SK-N-SH (cell line): ENCODE measurements at regions not wholly inside any gene's neighbourhood (a gene's known extent, or its start where the extent isn't known, plus 50 kb on each side); places are given as distances from the start of the nearest gene placed in this dataset.

ENCODE experiments used
- CTCF ChIA-PET: fragments of 300-600, 350-600 bp; formaldehyde crosslinking; extraction: SDS; loops from one replicate; lab custom pipeline; 2021; lab: Yijun Ruan, JAX
- POLR2A ChIA-PET: fragments of 350-600 bp; sonication (Branson Sonifier 250); formaldehyde crosslinking; extraction: SDS; loops from one replicate; lab custom pipeline; 2020; ENCODE audit warnings: antibody characterized with exemption, inconsistent platforms; lab: Yijun Ruan, JAX
- DNase-seq: peaks from one replicate; pipeline ENCODE4 v3.0.0; 2012
- H2AFZ ChIP-seq: fragments of 200-600 bp; sonication (generic); 2 replicates; pipeline ENCODE4 v1.8.1; 2016; ENCODE audit warnings: antibody characterized with exemption, mild to moderate bottlenecking, low read depth
- H3F3A ChIP-seq: fragments of 200-600 bp; sonication (generic); replicated peaks from 2 replicates; pipeline ENCODE3; 2016; ENCODE audit warnings: antibody characterized with exemption, mild to moderate bottlenecking; ENCODE audit not compliant: insufficient read depth
- H3K27ac ChIP-seq, 2 experiments: fragments of 200-500 bp in 1 of 2; fragments of 200-600 bp in 1 of 2; sonication (Bioruptor generic) in 1 of 2; sonication (generic), shearing (Covaris generic) in 1 of 2; 2 replicates each; pipeline versions ENCODE4 v1.5.1 to v1.6.1; 2014 to 2016; ENCODE audit warnings: low read depth in 2 of 2, inconsistent platforms in 1 of 2, low read length in 1 of 2, mild to moderate bottlenecking in 1 of 2, mixed read lengths in 1 of 2
- H3K27me3 ChIP-seq: fragments of 200-600 bp; sonication (generic), shearing (Covaris generic); 2 replicates; pipeline ENCODE4 v1.6.1; 2016; ENCODE audit warnings: mixed run types; ENCODE audit not compliant: insufficient read depth
- H3K36me3 ChIP-seq, 2 experiments: fragments of 200-500 bp in 1 of 2; fragments of 200-600 bp in 1 of 2; sonication (Bioruptor generic) in 1 of 2; sonication (generic) in 1 of 2; replicated peaks in 1 of 2; 2 replicates each; pipeline versions ENCODE3 to v1.5.1; 2014 to 2016; ENCODE audit warnings: low read length in 1 of 2, mild to moderate bottlenecking in 1 of 2; ENCODE audit not compliant: insufficient read depth in 2 of 2, control insufficient read depth in 1 of 2
- H3K4me1 ChIP-seq, 2 experiments: fragments of 200-500 bp in 1 of 2; fragments of 200-600 bp in 1 of 2; sonication (Bioruptor generic) in 1 of 2; sonication (generic), shearing (Covaris generic) in 1 of 2; 2 replicates each; pipeline versions ENCODE4 v1.5.1 to v1.6.1; 2014 to 2016; ENCODE audit warnings: low read depth in 1 of 2, low read length in 1 of 2, mixed run types in 1 of 2; ENCODE audit not compliant: insufficient read depth in 2 of 2, control insufficient read depth in 1 of 2
- H3K4me2 ChIP-seq: fragments of 200-600 bp; sonication (generic), shearing (Covaris generic); 2 replicates; pipeline ENCODE4 v1.6.1; 2017; ENCODE audit warnings: mixed run types
- H3K4me3 ChIP-seq, 2 experiments: fragments of 200-500 bp in 1 of 2; fragments of 200-600 bp in 1 of 2; sonication (Bioruptor generic) in 1 of 2; sonication (generic), shearing (Covaris generic) in 1 of 2; 2 replicates each; pipeline versions ENCODE4 v1.5.1 to v1.8.1; 2014 to 2016; ENCODE audit warnings: low read depth in 2 of 2, inconsistent platforms in 1 of 2, low read length in 1 of 2, mild to moderate bottlenecking in 1 of 2, mixed read lengths in 1 of 2, moderate library complexity in 1 of 2
- H3K79me2 ChIP-seq: fragments of 200-600 bp; sonication (generic); 2 replicates; pipeline ENCODE4 v1.8.1; 2017; ENCODE audit warnings: mild to moderate bottlenecking; ENCODE audit not compliant: insufficient read depth
- H3K9ac ChIP-seq: fragments of 200-600 bp; sonication (generic); 2 replicates; pipeline ENCODE4 v1.6.1; 2017; ENCODE audit warnings: mixed run types
- H3K9me2 ChIP-seq: fragments of 200-600 bp; sonication (generic); 2 replicates; pipeline ENCODE4 v1.6.1; 2017; ENCODE audit warnings: mixed run types
- H3K9me3 ChIP-seq: fragments of 200-600 bp; sonication (generic); 2 replicates; pipeline ENCODE4 v1.6.1; 2017; ENCODE audit warnings: mixed run types, mild to moderate bottlenecking, moderate library complexity
- H4K20me1 ChIP-seq: fragments of 200-600 bp; sonication (generic); 2 replicates; pipeline ENCODE4 v1.6.1; 2017; ENCODE audit warnings: mild to moderate bottlenecking, mixed run types; ENCODE audit not compliant: insufficient read depth
- CHD2 ChIP-seq: fragments of 150-350 bp; IDR thresholded peaks from 2 replicates; pipeline ENCODE4 v1.6.1; 2018; ENCODE audit warnings: low read length; ENCODE audit not compliant: partially characterized antibody
- EP300 ChIP-seq, 2 experiments: IDR thresholded peaks; 2 replicates each; pipeline versions ENCODE4 v1.4.0 to v1.6.1; 2012; ENCODE audit warnings: borderline replicate concordance in 1 of 2, low read depth in 1 of 2, low read length in 1 of 2
- EZH2phosphoT487 ChIP-seq: fragments of 200-600 bp; sonication (generic); IDR thresholded peaks from 2 replicates; pipeline ENCODE4 v1.6.1; 2017; ENCODE audit warnings: low read depth, mixed run types, mild to moderate bottlenecking, antibody characterized with exemption, moderate library complexity, borderline replicate concordance
- FOXJ3 ChIP-seq: sonication (generic); formaldehyde crosslinking; IDR thresholded peaks from 2 replicates; pipeline ENCODE4 v1.5.1; 2020; ENCODE audit warnings: mild to moderate bottlenecking, missing genetic modification reagents
- FOXM1 ChIP-seq: IDR thresholded peaks from 2 replicates; pipeline ENCODE4 v1.4.0; 2012; ENCODE audit warnings: low read depth, mild to moderate bottlenecking
- GABPA ChIP-seq: IDR thresholded peaks from 2 replicates; pipeline ENCODE4 v1.4.0; 2012; ENCODE audit warnings: low read depth, mild to moderate bottlenecking
- IRF3 ChIP-seq: fragments of 150-350 bp; IDR thresholded peaks from 2 replicates; pipeline ENCODE4 v1.6.1; 2016; ENCODE audit warnings: mild to moderate bottlenecking, low read depth, low read length
- MEF2A ChIP-seq: IDR thresholded peaks from 2 replicates; pipeline ENCODE4 v1.4.0; 2012; ENCODE audit warnings: low read depth, borderline replicate concordance
- NRF1 ChIP-seq: IDR thresholded peaks from 2 replicates; pipeline ENCODE4 v1.6.1; 2012; ENCODE audit warnings: low read depth, mild to moderate bottlenecking, low read length
- PBX3 ChIP-seq: IDR thresholded peaks from 2 replicates; pipeline ENCODE4; 2012
- RAD21 ChIP-seq: IDR thresholded peaks from 2 replicates; pipeline ENCODE4 v1.6.1; 2012; ENCODE audit warnings: mild to moderate bottlenecking, low read length
- RCOR1 ChIP-seq: fragments of 150-350 bp; IDR thresholded peaks from 2 replicates; pipeline ENCODE4 v1.6.1; 2017; ENCODE audit warnings: antibody characterized with exemption, low read length
- RFX5 ChIP-seq: IDR thresholded peaks from 2 replicates; pipeline ENCODE4 v1.6.1; 2012; ENCODE audit warnings: mild to moderate bottlenecking, improper control_type of control experiment, low read length
- RXRA ChIP-seq: IDR thresholded peaks from 2 replicates; pipeline ENCODE4 v1.4.0; 2012; ENCODE audit warnings: low read depth, mild to moderate bottlenecking, borderline replicate concordance
- SIN3A ChIP-seq: IDR thresholded peaks from 2 replicates; pipeline ENCODE4 v1.6.1; 2012; ENCODE audit warnings: low read depth, mild to moderate bottlenecking, low read length, moderate library complexity, borderline replicate concordance
- SMC3 ChIP-seq: IDR thresholded peaks from 2 replicates; pipeline ENCODE4 v1.6.1; 2012; ENCODE audit warnings: low read depth, low read length, improper control_type of control experiment
- TCF12 ChIP-seq: IDR thresholded peaks from 2 replicates; pipeline ENCODE4 v1.4.0; 2012
- TEAD4 ChIP-seq: IDR thresholded peaks from 2 replicates; pipeline ENCODE4 v1.4.0; 2012; ENCODE audit warnings: mild to moderate bottlenecking, borderline replicate concordance; ENCODE audit not compliant: insufficient read depth
- YY1 ChIP-seq: IDR thresholded peaks from 2 replicates; pipeline ENCODE4 v1.4.0; 2012; ENCODE audit warnings: low read depth, mild to moderate bottlenecking
- ZBTB33 ChIP-seq: IDR thresholded peaks from 2 replicates; pipeline ENCODE4 v1.4.0; 2012; ENCODE audit warnings: low read depth, borderline replicate concordance
- WGBS: methylation state at CpG from one replicate; pipeline ENCODE4 v1.1.6; 2017; ENCODE audit warnings: low lambda C conversion rate; 5-methylcytosine and 5-hydroxymethylcytosine counted together
- TF ChIP-seq, protein P1 (sequence below): fragments of 150-350 bp; IDR thresholded peaks from 2 replicates; pipeline ENCODE4 v1.6.1; 2017; ENCODE audit warnings: antibody characterized with exemption, low read length, low read depth, borderline replicate concordance

GRCh38 chr2:171244466-171244969 lies 83.8 kb upstream of the TLK1 start:
- H3K4me2 ChIP-seq: no peak overlapping the region

DNA sequence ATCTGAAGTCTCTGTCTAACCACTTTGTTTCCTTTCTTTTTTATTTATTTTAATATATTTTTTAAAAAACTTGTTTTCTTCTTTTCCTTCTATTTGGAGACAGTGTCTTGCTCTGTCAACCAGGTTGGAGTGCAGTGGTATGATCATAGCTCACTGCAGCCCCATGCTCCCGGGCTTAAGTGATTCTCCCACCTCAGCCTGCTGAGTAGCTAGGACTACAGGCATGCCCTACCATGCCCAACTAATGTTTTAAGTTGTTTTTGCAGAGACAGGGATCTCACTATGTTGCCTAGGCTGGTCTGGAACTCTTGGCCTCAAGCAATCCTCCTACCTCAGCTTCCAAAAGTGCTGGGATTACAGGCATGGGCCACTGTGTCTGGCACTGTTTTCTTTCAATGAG lies 81.1 kb upstream of the TLK1 start:
- H3K27ac ChIP-seq: no peak overlapping the region
- WGBS: 63% methylated on average over 1 of the region's 1 CpG
- DNase-seq: no peak
- no peak overlapping the region for H3K4me2 ChIP-seq
- no peak overlapping the region for H3K4me3 ChIP-seq
- no peaks in the 10 kb centered on the region for H3K27me3 ChIP-seq
- no peaks in the 10 kb centered on the region for H3K36me3 ChIP-seq
- no peaks in the 10 kb centered on the region for H3K9me2 ChIP-seq
- no peaks in the 10 kb centered on the region for H3K79me2 ChIP-seq
- no peaks in the 10 kb centered on the region for H3K4me1 ChIP-seq
- ChIA-PET CTCF (no interaction called here), POLR2A (no interaction called here)
- no peak overlapping the region for H2AFZ ChIP-seq
- H3K9me3 ChIP-seq: no peaks in the 10 kb centered on the region
- H3F3A ChIP-seq: no peaks in the 10 kb centered on the region
- H4K20me1 ChIP-seq: no peaks in the 10 kb centered on the region
- no peak overlapping the region for H3K9ac ChIP-seq
- TF ChIP-seq TEAD4: no peak
- no peak for TF ChIP-seq RAD21
- TF ChIP-seq NRF1: no peak
- no peak for TF ChIP-seq PBX3
- TF ChIP-seq GABPA: no peak
- no peak for TF ChIP-seq TCF12
- TF ChIP-seq RFX5: no peak
- no peak for TF ChIP-seq SIN3A
- no peak for TF ChIP-seq EZH2phosphoT487
- no peak for TF ChIP-seq ZBTB33

More at GRCh38 chr2:171244466-171244969, 83.8 kb upstream of the TLK1 start:
- Histone ChIP-seq H3K27ac (no peak overlapping the region), H3K4me1 (no peaks in the 10 kb centered on the region), H3K9me3 (no peaks in the 10 kb centered on the region), H3K79me2 (no peaks in the 10 kb centered on the region), H3K27me3 (no peaks in the 10 kb centered on the region), H4K20me1 (no peaks in the 10 kb centered on the region), H2AFZ (no peak overlapping the region), H3K9me2 (no peaks in the 10 kb centered on the region), H3K36me3 (no peaks in the 10 kb centered on the region), H3K9ac (no peak overlapping the region), H3K4me3 (no peak overlapping the region), H3F3A (no peaks in the 10 kb centered on the region)
- POLR2A ChIA-PET: no interaction called here
- TF ChIP-seq SMC3 (no peak), MEF2A (no peak), YY1 (no peak), FOXJ3 (no peak), SIN3A (no peak), IRF3 (no peak), CHD2 (no peak), ZBTB33 (no peak), EP300 (IDR thresholded peaks at IDR 0.05; ENCODE audit: borderline replicate concordance in 1 of 2, low read depth in 1 of 2, low read length in 1 of 2) (no peak), TCF12 (no peak), FOXM1 (no peak), RCOR1 (no peak), RXRA (no peak)
- TF ChIP-seq, protein P1, sequence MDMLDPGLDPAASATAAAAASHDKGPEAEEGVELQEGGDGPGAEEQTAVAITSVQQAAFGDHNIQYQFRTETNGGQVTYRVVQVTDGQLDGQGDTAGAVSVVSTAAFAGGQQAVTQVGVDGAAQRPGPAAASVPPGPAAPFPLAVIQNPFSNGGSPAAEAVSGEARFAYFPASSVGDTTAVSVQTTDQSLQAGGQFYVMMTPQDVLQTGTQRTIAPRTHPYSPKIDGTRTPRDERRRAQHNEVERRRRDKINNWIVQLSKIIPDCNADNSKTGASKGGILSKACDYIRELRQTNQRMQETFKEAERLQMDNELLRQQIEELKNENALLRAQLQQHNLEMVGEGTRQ: no peak
- 11% methylated on average over 1 of the region's 1 CpG for WGBS
- DNase-seq: no peak
- CTCF ChIA-PET: no interaction called here
